Panc1 (cell line): ENCODE measurements at regions not wholly inside any gene's neighbourhood (a gene's known extent, or its start where the extent isn't known, plus 50 kb on each side); places are given as distances from the start of the nearest gene placed in this dataset.

Experiments used
- ATAC-seq: fragments of 200-7000 bp; cut with Tn5 transposase; 2 replicates; pipeline ENCODE4 v1.9.1; 2020; ENCODE audit warnings: mild to moderate bottlenecking, moderate library complexity
- BruUV-seq: library from RNA; stranded (reverse); fragments of 400-500 nt; replicated peaks from 2 replicates; lab custom pipeline; 2021; lab: Mats Ljungman, UMichigan
- CTCF ChIA-PET: fragments of 300-600 bp; sonication (Branson Sonifier 250); formaldehyde crosslinking; loops from one replicate; lab custom pipeline; 2022; ENCODE audit warnings: antibody characterized with exemption; lab: Charles Lee
- POLR2A ChIA-PET: fragments of 300-600 bp; sonication (Branson Sonifier 250); formaldehyde crosslinking; loops from one replicate; lab custom pipeline; 2022; ENCODE audit warnings: antibody characterized with exemption; lab: Charles Lee
- DNase-seq: peaks from one replicate; pipeline ENCODE4 v3.0.0-alpha.2; 2010; ENCODE audit warnings: low read depth, low spot score
- H3K27ac ChIP-seq: 2 replicates; pipeline ENCODE4 v1.5.1; 2011; ENCODE audit warnings: mild to moderate bottlenecking, low read length, inconsistent platforms
- H3K27me3 ChIP-seq: fragments of 200-500 bp; sonication (Bioruptor generic); 2 replicates; pipeline ENCODE4 v1.6.0; 2014; ENCODE audit warnings: low read length, inconsistent platforms; ENCODE audit not compliant: control insufficient read depth, insufficient read depth
- H3K36me3 ChIP-seq: fragments of 200-500 bp; sonication (Bioruptor generic); 2 replicates; pipeline ENCODE4 v1.5.1; 2014; ENCODE audit warnings: inconsistent platforms, mild to moderate bottlenecking, low read length, moderate library complexity; ENCODE audit not compliant: control insufficient read depth, insufficient read depth
- H3K4me1 ChIP-seq: 2 replicates; pipeline ENCODE4 v1.5.1; 2011; ENCODE audit warnings: inconsistent platforms, mild to moderate bottlenecking, low read length, moderate library complexity; ENCODE audit not compliant: control insufficient read depth, insufficient read depth
- H3K4me3 ChIP-seq, 2 experiments: 2 replicates each; pipeline ENCODE4 v1.5.1; 2011 to 2012; ENCODE audit warnings: low read depth in 2 of 2, low read length in 2 of 2, mild to moderate bottlenecking in 2 of 2, inconsistent platforms in 1 of 2, moderate library complexity in 1 of 2
- H3K9me3 ChIP-seq: fragments of 200-500 bp; sonication (Bioruptor generic); 2 replicates; pipeline ENCODE4 v1.5.1; 2014; ENCODE audit warnings: low read depth, mild to moderate bottlenecking, inconsistent platforms, low read length, moderate library complexity; ENCODE audit not compliant: control insufficient read depth, insufficient read depth
- POLR2AphosphoS5 ChIP-seq: IDR thresholded peaks from 2 replicates; pipeline ENCODE4 v1.6.1; 2012; ENCODE audit warnings: mild to moderate bottlenecking, low read depth, low read length, moderate library complexity
- SIN3A ChIP-seq: IDR thresholded peaks from 2 replicates; pipeline ENCODE4 v1.6.1; 2012; ENCODE audit warnings: low read depth, mild to moderate bottlenecking, low read length, moderate library complexity, borderline replicate concordance; ENCODE audit not compliant: insufficient read depth
- TCF7L2 ChIP-seq: IDR thresholded peaks from 2 replicates; pipeline ENCODE4 v1.6.1; 2011; ENCODE audit warnings: mild to moderate bottlenecking, low read depth, low read length, inconsistent platforms
- in situ Hi-C: cut with HindIII; loops from 2 replicates; pipeline ENCODE4 v1.10.0; 2016; ENCODE audit warnings: low sequenced_read_pairs, low pct_unique_long_range_greater_than_20kb
- intact Hi-C: fragments of 100-400 bp; cut with micrococcal nuclease; formaldehyde crosslinking; loops from one replicate; pipeline ENCODE4 v1.10.0; 2022; ENCODE audit not compliant: unreplicated experiment
- TF ChIP-seq, protein P1 (sequence below), 2 experiments: IDR thresholded peaks; 2 replicates each; pipeline ENCODE4 v1.6.1; 2011 to 2012; ENCODE audit warnings: low read depth in 2 of 2, control low read depth in 1 of 2, low read length in 1 of 2, mild to moderate bottlenecking in 1 of 2, moderate library complexity in 1 of 2; ENCODE audit not compliant: insufficient read depth in 1 of 2
- TF ChIP-seq, protein P2 (sequence below): fragments of 450-650 bp; IDR thresholded peaks from 2 replicates; pipeline ENCODE4 v1.5.1; 2017; ENCODE audit warnings: mild to moderate bottlenecking

DNA sequence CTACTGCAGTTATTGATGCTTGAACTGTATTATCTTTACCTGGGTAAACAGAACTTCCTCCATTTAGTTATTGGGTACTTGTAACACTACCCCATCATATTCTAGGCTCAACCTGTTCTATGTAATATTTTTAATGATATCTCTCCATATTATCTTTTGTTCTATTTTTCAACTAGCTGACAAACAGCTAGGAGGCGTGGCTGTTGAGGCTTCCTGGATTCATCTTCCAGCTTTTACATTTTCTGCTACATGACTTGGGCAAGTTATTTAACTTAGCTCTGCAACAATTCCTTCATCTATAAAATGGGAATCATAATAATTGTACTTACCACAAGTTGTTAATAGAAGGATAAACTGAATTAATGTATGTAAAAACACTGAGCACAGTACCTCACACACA lies 349.3 kb downstream of the PTTG2 start:
- DNase-seq (no peak), ATAC-seq (no peak)
- Histone ChIP-seq H3K36me3 (no peaks in the 10 kb centered on the region), H3K9me3 (no peaks in the 10 kb centered on the region), H3K4me1 (no peaks in the 10 kb centered on the region), H3K4me3 (no peak overlapping the region), H3K27ac (no peak overlapping the region), H3K27me3 (no peaks in the 10 kb centered on the region)
- TF ChIP-seq, protein P1, sequence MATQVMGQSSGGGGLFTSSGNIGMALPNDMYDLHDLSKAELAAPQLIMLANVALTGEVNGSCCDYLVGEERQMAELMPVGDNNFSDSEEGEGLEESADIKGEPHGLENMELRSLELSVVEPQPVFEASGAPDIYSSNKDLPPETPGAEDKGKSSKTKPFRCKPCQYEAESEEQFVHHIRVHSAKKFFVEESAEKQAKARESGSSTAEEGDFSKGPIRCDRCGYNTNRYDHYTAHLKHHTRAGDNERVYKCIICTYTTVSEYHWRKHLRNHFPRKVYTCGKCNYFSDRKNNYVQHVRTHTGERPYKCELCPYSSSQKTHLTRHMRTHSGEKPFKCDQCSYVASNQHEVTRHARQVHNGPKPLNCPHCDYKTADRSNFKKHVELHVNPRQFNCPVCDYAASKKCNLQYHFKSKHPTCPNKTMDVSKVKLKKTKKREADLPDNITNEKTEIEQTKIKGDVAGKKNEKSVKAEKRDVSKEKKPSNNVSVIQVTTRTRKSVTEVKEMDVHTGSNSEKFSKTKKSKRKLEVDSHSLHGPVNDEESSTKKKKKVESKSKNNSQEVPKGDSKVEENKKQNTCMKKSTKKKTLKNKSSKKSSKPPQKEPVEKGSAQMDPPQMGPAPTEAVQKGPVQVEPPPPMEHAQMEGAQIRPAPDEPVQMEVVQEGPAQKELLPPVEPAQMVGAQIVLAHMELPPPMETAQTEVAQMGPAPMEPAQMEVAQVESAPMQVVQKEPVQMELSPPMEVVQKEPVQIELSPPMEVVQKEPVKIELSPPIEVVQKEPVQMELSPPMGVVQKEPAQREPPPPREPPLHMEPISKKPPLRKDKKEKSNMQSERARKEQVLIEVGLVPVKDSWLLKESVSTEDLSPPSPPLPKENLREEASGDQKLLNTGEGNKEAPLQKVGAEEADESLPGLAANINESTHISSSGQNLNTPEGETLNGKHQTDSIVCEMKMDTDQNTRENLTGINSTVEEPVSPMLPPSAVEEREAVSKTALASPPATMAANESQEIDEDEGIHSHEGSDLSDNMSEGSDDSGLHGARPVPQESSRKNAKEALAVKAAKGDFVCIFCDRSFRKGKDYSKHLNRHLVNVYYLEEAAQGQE (IDR thresholded peaks at IDR 0.05; ENCODE audit: insufficient read depth in 1 of 2, low read depth in 2 of 2, low read length in 1 of 2), result no peak
- TF ChIP-seq TCF7L2 (no peak), SIN3A (no peak), POLR2AphosphoS5 (no peak)
- TF ChIP-seq, protein P2, sequence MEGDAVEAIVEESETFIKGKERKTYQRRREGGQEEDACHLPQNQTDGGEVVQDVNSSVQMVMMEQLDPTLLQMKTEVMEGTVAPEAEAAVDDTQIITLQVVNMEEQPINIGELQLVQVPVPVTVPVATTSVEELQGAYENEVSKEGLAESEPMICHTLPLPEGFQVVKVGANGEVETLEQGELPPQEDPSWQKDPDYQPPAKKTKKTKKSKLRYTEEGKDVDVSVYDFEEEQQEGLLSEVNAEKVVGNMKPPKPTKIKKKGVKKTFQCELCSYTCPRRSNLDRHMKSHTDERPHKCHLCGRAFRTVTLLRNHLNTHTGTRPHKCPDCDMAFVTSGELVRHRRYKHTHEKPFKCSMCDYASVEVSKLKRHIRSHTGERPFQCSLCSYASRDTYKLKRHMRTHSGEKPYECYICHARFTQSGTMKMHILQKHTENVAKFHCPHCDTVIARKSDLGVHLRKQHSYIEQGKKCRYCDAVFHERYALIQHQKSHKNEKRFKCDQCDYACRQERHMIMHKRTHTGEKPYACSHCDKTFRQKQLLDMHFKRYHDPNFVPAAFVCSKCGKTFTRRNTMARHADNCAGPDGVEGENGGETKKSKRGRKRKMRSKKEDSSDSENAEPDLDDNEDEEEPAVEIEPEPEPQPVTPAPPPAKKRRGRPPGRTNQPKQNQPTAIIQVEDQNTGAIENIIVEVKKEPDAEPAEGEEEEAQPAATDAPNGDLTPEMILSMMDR, result no peak
- BruUV-seq, result no TSS peak
- in situ Hi-C loops, result no loop called here
- intact Hi-C loops, result no loop called here
- CTCF ChIA-PET, result no interaction called here
- POLR2A ChIA-PET, result no interaction called here

DNA sequence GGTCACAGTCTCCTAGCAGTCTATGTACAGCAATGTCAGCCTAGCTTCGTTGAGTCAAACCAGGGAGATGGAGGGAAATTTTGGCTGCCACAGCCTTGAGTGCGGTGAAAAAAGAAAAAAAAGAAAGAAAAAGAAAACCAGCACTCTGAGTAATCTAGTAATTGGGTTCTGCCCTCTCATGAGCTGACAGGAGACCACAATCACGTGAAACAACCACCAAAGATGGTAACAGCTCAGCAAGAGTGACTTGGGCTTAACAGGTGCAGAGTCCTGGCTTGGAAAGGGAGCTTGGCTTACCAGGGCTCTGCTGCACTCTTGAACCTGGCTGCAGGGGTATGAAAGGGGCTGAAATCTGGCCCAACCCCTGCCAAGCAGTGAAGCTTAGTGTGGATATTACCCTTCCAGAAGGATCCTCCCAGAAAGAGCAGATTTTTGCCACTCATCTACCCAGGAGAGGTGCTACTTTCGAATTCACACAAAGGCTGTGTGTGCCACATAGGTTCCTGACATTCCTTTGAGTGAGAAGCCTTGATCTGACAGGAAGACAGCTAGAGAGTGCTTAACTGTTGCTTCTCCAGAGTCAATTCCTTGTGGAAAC lies 350.3 kb downstream of the PTTG2 start:
- Histone ChIP-seq H3K4me1 (no peaks in the 10 kb centered on the region), H3K27ac (no peak overlapping the region), H3K36me3 (no peaks in the 10 kb centered on the region), H3K27me3 (no peaks in the 10 kb centered on the region), H3K4me3 (no peak overlapping the region), H3K9me3 (no peaks in the 10 kb centered on the region)
- no peak for ATAC-seq
- TF ChIP-seq, protein P1 (IDR thresholded peaks at IDR 0.05; ENCODE audit: insufficient read depth in 1 of 2, low read depth in 2 of 2, low read length in 1 of 2), result no peak
- no peak for TF ChIP-seq SIN3A
- no peak for TF ChIP-seq POLR2AphosphoS5
- no peak for TF ChIP-seq TCF7L2
- TF ChIP-seq, protein P2, result no peak
- DNase-seq, result no peak
- CTCF ChIA-PET, result no interaction called here
- no TSS peak for BruUV-seq
- POLR2A ChIA-PET, result no interaction called here
- in situ Hi-C loops (no loop called here), intact Hi-C loops (no loop called here)
